ENCODE measurements at regions not wholly inside any gene's neighbourhood (a gene's known extent, or its start where the extent isn't known, plus 50 kb on each side); places are given as distances from the start of the nearest gene placed in this dataset.

- Mint-ChIP-seq H3K36me3 (ENCODE audit: low read depth) (no peaks in the 10 kb centered on the region), H3K9me3 (no peaks in the 10 kb centered on the region), H3K4me3 (no peak overlapping the region), H3K27ac (no peak overlapping the region), H3K4me1 (no peaks in the 10 kb centered on the region), H3K27me3 (ENCODE audit: low read depth) (no peaks in the 10 kb centered on the region)
- TF ChIP-seq, protein P1, sequence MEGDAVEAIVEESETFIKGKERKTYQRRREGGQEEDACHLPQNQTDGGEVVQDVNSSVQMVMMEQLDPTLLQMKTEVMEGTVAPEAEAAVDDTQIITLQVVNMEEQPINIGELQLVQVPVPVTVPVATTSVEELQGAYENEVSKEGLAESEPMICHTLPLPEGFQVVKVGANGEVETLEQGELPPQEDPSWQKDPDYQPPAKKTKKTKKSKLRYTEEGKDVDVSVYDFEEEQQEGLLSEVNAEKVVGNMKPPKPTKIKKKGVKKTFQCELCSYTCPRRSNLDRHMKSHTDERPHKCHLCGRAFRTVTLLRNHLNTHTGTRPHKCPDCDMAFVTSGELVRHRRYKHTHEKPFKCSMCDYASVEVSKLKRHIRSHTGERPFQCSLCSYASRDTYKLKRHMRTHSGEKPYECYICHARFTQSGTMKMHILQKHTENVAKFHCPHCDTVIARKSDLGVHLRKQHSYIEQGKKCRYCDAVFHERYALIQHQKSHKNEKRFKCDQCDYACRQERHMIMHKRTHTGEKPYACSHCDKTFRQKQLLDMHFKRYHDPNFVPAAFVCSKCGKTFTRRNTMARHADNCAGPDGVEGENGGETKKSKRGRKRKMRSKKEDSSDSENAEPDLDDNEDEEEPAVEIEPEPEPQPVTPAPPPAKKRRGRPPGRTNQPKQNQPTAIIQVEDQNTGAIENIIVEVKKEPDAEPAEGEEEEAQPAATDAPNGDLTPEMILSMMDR (IDR thresholded peaks at IDR 0.05; ENCODE audit: unreplicated experiment in 3 of 3) = no peak
Observed at GRCh38 chr4:175190654-175191053, 272.5 kb downstream of the ADAM29 start.

- Mint-ChIP-seq H3K27me3 (ENCODE audit: low read depth) (no peaks in the 10 kb centered on the region), H3K9me3 (no peaks in the 10 kb centered on the region), H3K4me3 (no peak overlapping the region), H3K27ac (no peak overlapping the region), H3K4me1 (no peaks in the 10 kb centered on the region), H3K36me3 (ENCODE audit: low read depth) (no peaks in the 10 kb centered on the region)
- TF ChIP-seq, protein P1 (IDR thresholded peaks at IDR 0.05; ENCODE audit: unreplicated experiment in 3 of 3) = no peak
Observed at GRCh38 chr4:175198056-175198455, 279.9 kb downstream of the ADAM29 start.

- Mint-ChIP-seq H3K27ac (no peak overlapping the region), H3K36me3 (ENCODE audit: low read depth) (no peaks in the 10 kb centered on the region), H3K27me3 (ENCODE audit: low read depth) (no peaks in the 10 kb centered on the region), H3K9me3 (peaks cover 8% of the 10 kb centered on the region), H3K4me3 (no peak overlapping the region), H3K4me1 (no peaks in the 10 kb centered on the region)
- TF ChIP-seq, protein P1 (IDR thresholded peaks at IDR 0.05; ENCODE audit: unreplicated experiment in 3 of 3) = no peak
Observed at GRCh38 chr4:175215208-175215607, 297.1 kb downstream of the ADAM29 start.

DNA sequence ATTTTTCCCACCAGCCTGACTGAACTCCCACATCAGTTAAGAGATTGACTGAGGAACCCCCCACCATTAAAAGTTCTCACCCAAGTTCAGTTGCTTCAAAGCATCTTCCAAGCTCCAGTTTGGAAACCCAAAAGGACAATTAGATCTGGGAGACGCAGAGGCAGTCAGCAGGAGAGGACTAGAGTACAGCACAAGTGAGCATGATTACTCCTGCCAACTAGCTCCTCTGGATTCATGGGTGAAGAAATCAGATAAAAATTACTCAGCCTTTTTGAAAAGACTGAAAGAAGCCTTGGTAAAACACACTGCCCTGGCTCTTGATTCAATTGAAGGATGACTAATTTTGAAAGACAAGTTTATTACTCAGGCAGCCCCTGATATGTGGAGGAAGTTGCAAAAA is 297.5 kb downstream of the ADAM29 start:
- Mint-ChIP-seq H3K4me3 (no peak overlapping the region), H3K4me1 (no peaks in the 10 kb centered on the region), H3K27ac (no peak overlapping the region), H3K9me3 (peaks cover 8% of the 10 kb centered on the region), H3K27me3 (ENCODE audit: low read depth) (no peaks in the 10 kb centered on the region), H3K36me3 (ENCODE audit: low read depth) (no peaks in the 10 kb centered on the region)
- TF ChIP-seq, protein P1 (IDR thresholded peaks at IDR 0.05; ENCODE audit: unreplicated experiment in 3 of 3) = no peak

- H3K36me3 Mint-ChIP-seq (ENCODE audit: low read depth) = no peaks in the 10 kb centered on the region
- no peaks in the 10 kb centered on the region for H3K4me1 Mint-ChIP-seq
- H3K9me3 Mint-ChIP-seq = no peaks in the 10 kb centered on the region
- TF ChIP-seq, protein P1 (IDR thresholded peaks at IDR 0.05; ENCODE audit: unreplicated experiment in 3 of 3) = no peak
- H3K4me3 Mint-ChIP-seq = no peak overlapping the region
- no peak overlapping the region for H3K27ac Mint-ChIP-seq
- H3K27me3 Mint-ChIP-seq (ENCODE audit: low read depth) = no peaks in the 10 kb centered on the region
Observed at GRCh38 chr4:175229154-175229553, 311.0 kb downstream of the ADAM29 start.

- Mint-ChIP-seq H3K4me1 (no peaks in the 10 kb centered on the region), H3K27me3 (ENCODE audit: low read depth) (no peaks in the 10 kb centered on the region), H3K27ac (no peak overlapping the region), H3K9me3 (no peaks in the 10 kb centered on the region), H3K4me3 (no peak overlapping the region), H3K36me3 (ENCODE audit: low read depth) (no peaks in the 10 kb centered on the region)
- TF ChIP-seq, protein P1 (IDR thresholded peaks at IDR 0.05; ENCODE audit: unreplicated experiment in 3 of 3) = no peak
Observed at GRCh38 chr4:175234162-175234561, 316.0 kb downstream of the ADAM29 start.

All from nephron (organoid).